ENCODE measurements at regions not wholly inside any gene's neighbourhood (a gene's known extent, or its start where the extent isn't known, plus 50 kb on each side); places are given as distances from the start of the nearest gene placed in this dataset.

GRCh38 chr7:136183981-136184380 lies 206.8 kb upstream of the MTPN start:
- FAIRE-seq, result no peak
- no peak for DNase-seq (ENCODE audit: insufficient read length, low spot score)

DNA sequence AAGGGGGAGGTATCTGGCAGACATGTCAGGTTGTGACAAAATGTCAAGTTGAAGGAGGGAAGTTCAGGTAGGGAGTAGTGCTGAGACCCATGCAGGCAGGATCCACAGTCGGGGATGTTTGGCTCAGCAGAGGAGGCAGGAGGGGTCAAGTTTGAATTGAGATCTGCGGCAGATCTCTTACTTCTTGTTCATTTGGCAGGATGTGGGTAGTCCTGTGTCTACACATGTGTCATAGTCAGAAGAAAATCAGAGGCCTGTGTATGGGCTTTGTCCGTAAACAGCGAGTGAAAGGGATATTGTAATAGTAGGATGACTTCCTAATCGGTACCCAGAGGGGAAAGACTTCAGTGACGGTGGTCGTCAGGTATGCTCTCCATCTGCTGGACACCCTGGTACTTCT lies 203.8 kb upstream of the MTPN start:
- DNase-seq (ENCODE audit: insufficient read length, low spot score) (no peak), FAIRE-seq (no peak)
- TF ChIP-seq, protein P1, sequence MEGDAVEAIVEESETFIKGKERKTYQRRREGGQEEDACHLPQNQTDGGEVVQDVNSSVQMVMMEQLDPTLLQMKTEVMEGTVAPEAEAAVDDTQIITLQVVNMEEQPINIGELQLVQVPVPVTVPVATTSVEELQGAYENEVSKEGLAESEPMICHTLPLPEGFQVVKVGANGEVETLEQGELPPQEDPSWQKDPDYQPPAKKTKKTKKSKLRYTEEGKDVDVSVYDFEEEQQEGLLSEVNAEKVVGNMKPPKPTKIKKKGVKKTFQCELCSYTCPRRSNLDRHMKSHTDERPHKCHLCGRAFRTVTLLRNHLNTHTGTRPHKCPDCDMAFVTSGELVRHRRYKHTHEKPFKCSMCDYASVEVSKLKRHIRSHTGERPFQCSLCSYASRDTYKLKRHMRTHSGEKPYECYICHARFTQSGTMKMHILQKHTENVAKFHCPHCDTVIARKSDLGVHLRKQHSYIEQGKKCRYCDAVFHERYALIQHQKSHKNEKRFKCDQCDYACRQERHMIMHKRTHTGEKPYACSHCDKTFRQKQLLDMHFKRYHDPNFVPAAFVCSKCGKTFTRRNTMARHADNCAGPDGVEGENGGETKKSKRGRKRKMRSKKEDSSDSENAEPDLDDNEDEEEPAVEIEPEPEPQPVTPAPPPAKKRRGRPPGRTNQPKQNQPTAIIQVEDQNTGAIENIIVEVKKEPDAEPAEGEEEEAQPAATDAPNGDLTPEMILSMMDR (IDR thresholded peaks at IDR 0.05; ENCODE audit: insufficient read depth, missing control alignments), result no peak

More at GRCh38 chr7:136183981-136184380, 206.8 kb upstream of the MTPN start:
- TF ChIP-seq, protein P1 (IDR thresholded peaks at IDR 0.05; ENCODE audit: insufficient read depth, missing control alignments), result no peak

DNA sequence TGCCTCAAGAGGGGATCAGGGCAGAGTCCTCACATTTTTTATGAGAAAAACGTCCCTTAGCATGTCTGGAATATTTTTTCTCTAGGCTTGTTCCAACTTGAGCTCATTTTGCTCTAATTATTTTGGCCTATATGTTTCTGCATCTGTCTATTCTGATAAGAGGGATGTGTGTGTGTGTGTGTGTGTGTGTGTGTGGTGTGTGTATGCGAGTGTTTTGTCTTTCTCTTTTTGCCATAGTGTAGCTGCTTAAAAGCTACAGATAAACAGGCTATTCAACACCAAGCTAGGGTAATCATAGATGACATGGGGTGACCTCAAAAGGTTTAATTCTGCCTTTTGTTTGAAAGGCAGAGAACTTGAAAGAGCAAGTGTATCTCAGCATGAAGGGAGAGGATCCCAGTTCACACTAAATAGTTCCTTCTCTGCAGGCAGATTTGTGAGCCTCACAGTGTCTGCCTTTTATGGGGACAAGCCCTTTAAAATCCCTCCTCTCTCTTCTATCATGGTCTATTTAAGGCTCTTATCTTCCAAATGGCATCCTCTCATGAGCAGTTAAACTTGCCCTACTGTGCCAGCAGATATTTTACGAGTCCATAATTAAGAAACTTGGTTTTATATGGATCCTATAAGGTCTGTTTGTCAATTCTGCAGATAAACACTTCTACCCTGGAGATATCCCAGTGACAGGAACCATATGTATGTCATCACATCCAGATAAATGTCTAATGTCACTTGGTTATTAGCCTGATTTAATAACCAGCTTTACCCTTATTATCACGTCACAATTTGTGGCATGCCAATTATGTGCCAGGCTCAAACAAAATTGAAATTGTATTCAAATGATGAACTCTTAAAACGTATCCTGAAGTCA lies 202.9 kb upstream of the MTPN start:
- TF ChIP-seq, protein P1 (IDR thresholded peaks at IDR 0.05; ENCODE audit: insufficient read depth, missing control alignments), result no peak
- DNase-seq (ENCODE audit: insufficient read length, low spot score), result no peak
- no peak for FAIRE-seq

GRCh38 chr7:136179154-136179553 lies 202.0 kb upstream of the MTPN start:
- TF ChIP-seq, protein P1 (IDR thresholded peaks at IDR 0.05; ENCODE audit: insufficient read depth, missing control alignments), result no peak
- DNase-seq (ENCODE audit: insufficient read length, low spot score), result no peak
- no peak for FAIRE-seq

GRCh38 chr7:136174477-136175125 lies 197.4 kb upstream of the MTPN start:
- no peak for FAIRE-seq
- no peak for DNase-seq (ENCODE audit: insufficient read length, low spot score)
- TF ChIP-seq, protein P1 (IDR thresholded peaks at IDR 0.05; ENCODE audit: insufficient read depth, missing control alignments), result no peak

DNA sequence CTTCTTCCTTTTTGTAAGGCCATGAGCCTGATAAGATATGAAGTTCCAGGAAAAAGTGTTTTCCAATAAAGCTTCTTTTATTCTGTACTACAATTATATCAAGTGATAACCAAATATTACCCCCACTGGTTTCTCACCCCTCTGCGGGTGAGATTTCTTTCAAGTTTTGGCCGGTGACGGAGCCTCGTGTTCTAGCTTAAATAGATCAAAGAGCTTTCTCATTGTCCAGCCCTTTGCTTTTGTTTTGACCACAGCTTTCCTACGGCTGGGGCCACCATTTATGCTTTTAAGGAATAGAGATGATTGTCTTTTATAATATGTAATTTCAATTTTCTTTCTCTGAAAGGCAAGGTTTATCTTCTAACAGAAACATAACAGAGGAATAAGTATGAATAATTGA lies 196.7 kb upstream of the MTPN start:
- no peak for DNase-seq (ENCODE audit: insufficient read length, low spot score)
- FAIRE-seq, result no peak
- TF ChIP-seq, protein P1 (IDR thresholded peaks at IDR 0.05; ENCODE audit: insufficient read depth, missing control alignments), result no peak

GRCh38 chr7:136171233-136171632 lies 194.1 kb upstream of the MTPN start:
- DNase-seq (ENCODE audit: insufficient read length, low spot score) (no peak), FAIRE-seq (no peak)

More at GRCh38 chr7:136171233-136171632, 194.1 kb upstream of the MTPN start:
- TF ChIP-seq, protein P1 (IDR thresholded peaks at IDR 0.05; ENCODE audit: insufficient read depth, missing control alignments), result no peak

Data from D721Med (cell line).